CD4-positive, alpha-beta T cell treated with Interleukin-21 for 1 hour (primary cell): ENCODE measurements at regions not wholly inside any gene's neighbourhood (a gene's known extent, or its start where the extent isn't known, plus 50 kb on each side); places are given as distances from the start of the nearest gene placed in this dataset.
A peak's percentile ranks its signal among the peaks of the same experiment; 100 is the strongest.
"Not testable (repeated sequence)": the region's sequence is repeated elsewhere in the genome, so short reads cannot be mapped to it uniquely, and the experiment has no call there.

Experiments used
- DNase-seq: peaks from one replicate; pipeline ENCODE4 v3.0.0-alpha.2; 2020

- DNase-seq: no peak
Observed at GRCh38 chr6:170192905-170193304, 98.0 kb downstream of the DLL1 start.

DNA sequence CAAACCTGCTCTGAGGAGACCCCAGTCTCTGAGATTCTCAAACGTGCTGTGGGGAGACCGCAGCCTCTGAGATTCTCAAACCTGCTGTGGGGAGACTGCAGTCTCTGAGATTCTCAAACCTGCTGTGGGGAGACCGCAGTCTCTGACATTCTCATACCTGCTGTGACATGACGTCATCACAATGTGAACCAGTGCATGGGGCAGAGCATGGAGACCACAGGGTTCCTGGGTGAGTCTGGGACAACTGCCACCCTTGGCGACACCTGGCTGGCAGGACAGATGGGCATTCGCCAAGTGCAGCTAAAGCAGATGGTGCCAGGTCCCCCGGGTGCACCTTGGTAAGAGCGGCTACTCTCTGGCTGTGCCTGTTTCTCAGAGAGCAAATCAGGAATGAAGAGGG lies 98.8 kb downstream of the DLL1 start:
- DNase-seq: not testable (repeated sequence)

- no peak for DNase-seq
Observed at GRCh38 chr6:170190046-170190445, 100.8 kb downstream of the DLL1 start.

GRCh38 chr6:170189236-170189635 lies 101.6 kb downstream of the DLL1 start:
- no peak for DNase-seq

GRCh38 chr6:170188571-170189001 lies 102.3 kb downstream of the DLL1 start:
- DNase-seq: no peak

- DNase-seq: no peak
Observed at GRCh38 chr6:170187669-170188566, 103.0 kb downstream of the DLL1 start.

DNA sequence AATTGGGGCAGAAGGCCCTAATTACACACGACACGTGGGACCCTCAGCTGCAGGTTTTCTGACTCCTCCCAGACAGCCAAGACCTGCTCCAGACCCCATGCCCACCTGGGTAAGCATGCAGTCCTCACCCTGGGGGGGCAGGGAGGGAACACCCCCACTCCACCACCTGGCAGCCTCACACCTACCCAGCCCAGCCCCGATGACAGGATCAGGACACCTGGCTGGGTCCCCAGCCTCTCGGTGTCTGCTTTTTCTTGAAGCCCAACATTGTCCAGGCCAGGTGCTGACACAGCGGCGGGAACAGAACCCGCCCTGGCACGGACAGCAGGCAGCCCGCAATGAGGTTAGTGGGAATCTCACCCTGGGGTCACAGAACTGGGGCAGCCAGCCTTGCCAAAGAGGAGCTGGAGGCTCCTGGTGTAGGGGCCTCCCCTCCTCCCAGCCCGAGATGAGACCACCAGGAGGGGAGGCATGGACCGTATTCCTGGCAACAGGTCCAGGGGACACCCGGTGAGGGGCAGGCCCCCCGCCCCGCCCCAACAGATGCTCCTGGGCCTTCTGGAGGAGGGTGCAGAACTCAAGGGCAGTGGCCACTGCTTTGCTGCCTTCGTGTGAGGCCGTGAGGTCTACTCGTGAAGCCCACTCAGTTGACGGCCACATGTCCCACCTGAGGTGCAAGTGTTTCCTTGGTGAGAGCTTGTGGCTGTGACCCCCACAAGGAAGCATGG lies 103.8 kb downstream of the DLL1 start:
- no peak for DNase-seq

GRCh38 chr6:170186006-170186935 lies 104.6 kb downstream of the DLL1 start:
- DNase-seq: no peak

GRCh38 chr6:170185175-170185978 lies 105.5 kb downstream of the DLL1 start:
- DNase-seq: no peak

- peak; percentile 3 for DNase-seq
Observed at GRCh38 chr6:170184316-170184715, 106.6 kb downstream of the DLL1 start.

DNA sequence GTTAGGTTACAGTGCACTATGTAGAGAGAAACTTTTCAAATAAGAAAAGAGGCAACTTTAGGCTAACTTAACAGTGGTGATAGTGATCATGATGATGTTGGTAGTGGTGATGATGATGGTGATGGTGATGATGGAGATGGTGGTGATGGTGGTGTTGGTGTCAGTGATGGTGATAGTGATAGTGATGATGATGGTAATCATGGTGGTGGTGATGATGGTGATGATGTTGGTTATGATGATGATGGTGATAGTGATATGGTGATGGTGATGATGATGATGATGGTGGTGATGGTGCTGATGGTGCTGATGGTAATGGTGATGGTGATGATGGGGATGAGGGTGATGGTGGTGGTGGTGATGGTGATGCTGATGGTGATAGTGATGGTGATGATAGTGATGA lies 107.4 kb downstream of the DLL1 start:
- DNase-seq: no peak

DNA sequence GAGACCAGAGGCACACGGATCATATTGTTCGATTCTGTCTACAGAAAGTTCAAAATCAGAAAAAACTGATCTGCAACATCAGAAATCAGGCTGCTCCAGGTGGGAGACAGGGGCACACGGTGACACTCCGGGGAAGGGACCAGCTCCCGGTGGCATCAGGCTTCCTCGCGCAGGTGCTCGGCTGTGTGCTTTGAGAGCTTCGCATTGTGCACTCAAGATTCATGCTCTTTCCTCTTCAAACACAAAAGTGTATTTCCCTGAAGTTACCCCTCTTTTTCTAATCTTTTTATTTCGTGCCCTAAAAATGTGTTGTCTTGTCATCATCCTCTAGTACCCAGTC lies 108.1 kb downstream of the DLL1 start:
- no peak for DNase-seq

DNA sequence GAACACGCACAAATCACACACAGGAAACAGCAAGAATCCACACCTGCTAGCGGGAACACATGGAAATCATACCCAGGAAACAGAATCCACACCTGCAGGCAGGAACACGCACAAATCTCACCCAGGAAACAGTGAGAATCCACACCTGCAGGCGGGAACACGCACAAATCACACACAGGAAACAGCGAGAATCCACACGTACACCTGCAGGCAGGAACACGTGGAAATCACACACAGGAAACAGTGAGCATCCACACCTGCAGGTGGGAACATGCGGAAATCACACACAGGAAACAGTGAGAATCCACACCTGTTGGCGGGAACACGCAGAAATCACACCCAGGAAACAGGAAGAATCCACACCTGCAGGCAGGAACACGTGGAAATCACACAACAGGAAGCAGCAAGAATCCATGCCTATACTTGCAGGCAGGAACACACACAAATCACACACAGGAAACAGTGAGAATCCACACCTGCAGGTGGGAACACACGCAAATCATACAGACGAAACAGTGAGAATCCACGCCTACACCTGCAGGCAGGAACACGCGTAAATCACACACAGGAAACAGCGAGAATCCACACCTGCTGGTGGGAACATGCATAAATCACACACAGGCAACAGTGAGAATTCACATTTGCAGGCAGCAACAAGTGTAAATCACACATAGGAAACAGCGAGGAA lies 108.6 kb downstream of the DLL1 start:
- DNase-seq: no peak

DNA sequence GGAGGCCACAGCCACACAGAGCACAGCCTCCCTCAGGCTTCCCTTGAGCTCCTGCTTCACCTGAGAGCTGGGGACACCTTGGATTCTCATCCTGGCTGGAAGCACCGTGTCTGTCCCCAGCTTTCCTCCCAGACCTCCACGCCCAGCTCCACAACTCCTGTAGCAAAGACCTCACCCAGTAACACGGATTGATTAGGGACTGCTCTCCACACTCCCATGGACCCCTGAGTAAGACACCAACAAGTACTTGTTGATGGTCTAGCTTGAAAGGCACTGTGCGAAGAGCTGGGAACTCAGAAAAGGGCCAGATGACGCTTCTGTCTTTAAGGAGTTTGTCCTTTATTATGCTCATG lies 109.6 kb downstream of the DLL1 start:
- no peak for DNase-seq

DNA sequence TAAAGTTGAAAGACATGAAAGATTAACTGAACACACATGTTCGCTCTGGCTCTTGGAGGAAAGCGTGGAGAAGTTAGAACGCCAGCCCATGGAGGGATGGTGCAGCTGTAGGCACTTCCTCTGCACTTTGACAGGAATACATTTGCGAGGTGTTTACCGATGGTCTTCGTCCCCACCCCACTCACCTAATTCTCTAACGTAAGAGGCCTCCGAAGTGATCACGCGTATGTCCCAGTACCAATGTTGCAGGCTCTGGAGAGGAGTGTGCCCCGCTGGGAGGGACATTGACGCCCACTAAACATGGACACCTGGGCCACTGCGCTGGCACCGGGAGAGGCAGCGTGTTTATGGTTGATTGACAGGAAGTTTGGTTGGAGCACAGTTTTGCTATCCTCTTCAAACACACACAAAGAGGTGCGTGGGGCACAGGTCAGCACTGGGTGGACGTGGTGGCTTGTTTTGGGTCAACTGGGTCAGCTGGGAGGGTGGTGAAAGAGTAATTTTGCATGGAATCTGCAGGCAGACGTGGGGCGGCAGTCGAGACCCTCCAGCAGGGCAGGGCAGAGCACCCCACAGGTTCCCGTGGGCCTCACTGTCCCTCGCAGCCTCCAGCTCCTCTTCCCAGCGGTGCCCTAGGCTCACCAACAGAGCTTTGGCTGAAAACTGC lies 110.1 kb downstream of the DLL1 start:
- no peak for DNase-seq

GRCh38 chr6:170179616-170180324 lies 111.1 kb downstream of the DLL1 start:
- no peak for DNase-seq

DNA sequence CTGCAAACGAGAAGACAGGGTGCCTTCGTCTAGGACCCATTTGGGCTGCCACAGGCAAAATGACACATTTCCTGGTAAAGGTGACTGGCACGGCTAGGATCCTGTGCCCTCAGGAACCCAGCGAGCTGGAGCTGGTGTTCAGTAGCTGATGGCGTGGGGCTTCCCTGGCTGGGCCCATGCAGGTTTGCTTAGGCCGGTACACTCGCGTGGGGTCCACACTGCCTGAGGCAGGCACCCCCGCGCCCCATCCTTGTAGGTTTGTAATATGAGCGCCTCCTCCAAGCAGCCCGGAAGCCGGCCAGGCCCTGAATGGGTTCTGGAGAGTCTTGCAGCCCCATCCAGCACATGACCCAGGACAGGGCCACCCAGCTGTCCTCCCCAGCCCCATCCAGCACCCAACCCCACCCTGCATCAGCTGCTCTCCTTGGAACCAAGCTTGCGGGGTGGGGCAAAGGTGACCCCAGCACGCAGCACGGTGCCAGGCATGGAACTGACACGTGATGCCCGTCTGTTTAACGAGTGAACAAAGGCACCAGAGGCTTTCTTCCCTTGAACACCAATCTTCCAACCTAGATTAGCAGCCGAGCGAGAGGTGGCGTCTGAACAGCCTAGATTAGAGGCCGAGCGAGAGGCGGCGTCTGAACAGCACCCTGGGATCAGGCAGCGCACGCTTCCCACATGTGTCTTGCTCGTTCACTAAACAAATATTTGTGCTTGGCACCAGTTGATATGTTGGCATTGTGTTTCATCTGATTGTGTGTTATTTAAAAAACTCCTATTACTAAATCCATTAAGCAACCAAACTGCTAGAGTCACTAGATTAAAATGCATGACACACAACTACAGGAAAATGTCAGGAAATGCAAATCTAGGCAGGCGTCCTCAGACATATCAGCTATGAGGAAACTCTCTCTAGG lies 112.1 kb downstream of the DLL1 start:
- DNase-seq: no peak

- DNase-seq: no peak
Observed at GRCh38 chr6:170177772-170178560, 112.9 kb downstream of the DLL1 start.
